ENCODE measurements at regions not wholly inside any gene's neighbourhood (a gene's known extent, or its start where the extent isn't known, plus 50 kb on each side); places are given as distances from the start of the nearest gene placed in this dataset.
"Not testable (repeated sequence)": the region's sequence is repeated elsewhere in the genome, so short reads cannot be mapped to it uniquely, and the experiment has no call there.

DNA sequence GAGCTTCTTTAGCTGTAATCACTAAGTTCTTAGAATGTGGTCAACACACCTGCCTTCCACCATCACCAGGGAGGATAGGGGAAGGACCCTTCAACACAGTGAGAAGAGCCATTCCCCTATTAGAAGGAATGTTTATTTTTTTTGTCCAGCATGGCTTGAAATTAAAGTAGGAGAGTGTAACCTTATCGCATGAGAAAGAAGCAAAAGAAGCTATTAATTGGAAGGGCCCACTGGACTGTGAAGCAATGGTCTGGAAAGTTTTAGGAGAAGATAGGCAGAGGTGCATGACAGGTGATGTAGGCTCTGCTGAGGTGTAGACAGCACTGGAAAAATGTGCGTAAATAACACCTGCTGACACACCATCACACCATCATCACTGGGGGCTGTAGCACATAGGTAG is 1526.0 kb downstream of the MAT2B start:
- DNase-seq: no peak

- DNase-seq: no peak
Observed at GRCh38 chr5:165035520-165035919, 1530.1 kb downstream of the MAT2B start.

GRCh38 chr5:165039748-165040147 is 1534.3 kb downstream of the MAT2B start:
- no peak for DNase-seq

- DNase-seq: not testable (repeated sequence)
Observed at GRCh38 chr5:165045941-165046340, 1540.5 kb downstream of the MAT2B start.

- no peak for DNase-seq
Observed at GRCh38 chr5:165055476-165055875, 1550.1 kb downstream of the MAT2B start.

DNA sequence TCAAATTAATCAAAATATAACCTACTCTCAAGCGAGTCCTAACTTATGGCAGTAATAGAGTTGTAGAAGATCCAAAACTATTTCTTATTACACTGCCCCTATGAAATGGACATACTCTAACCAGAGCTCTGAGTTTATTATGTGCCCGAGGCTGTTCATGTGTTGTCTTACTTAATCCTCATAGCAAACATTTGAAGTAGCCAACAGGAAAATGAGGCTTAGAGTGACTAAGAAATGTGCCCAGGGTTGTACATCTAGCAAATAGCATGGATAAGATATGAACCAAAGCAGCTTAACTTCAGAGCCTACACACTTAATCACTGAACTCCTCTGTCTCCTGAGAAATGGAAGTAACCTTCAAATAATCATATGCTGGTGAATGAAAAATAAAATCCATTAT is 1551.7 kb downstream of the MAT2B start:
- no peak for DNase-seq

GRCh38 chr5:165066751-165067385 is 1561.4 kb downstream of the MAT2B start:
- DNase-seq: no peak

DNA sequence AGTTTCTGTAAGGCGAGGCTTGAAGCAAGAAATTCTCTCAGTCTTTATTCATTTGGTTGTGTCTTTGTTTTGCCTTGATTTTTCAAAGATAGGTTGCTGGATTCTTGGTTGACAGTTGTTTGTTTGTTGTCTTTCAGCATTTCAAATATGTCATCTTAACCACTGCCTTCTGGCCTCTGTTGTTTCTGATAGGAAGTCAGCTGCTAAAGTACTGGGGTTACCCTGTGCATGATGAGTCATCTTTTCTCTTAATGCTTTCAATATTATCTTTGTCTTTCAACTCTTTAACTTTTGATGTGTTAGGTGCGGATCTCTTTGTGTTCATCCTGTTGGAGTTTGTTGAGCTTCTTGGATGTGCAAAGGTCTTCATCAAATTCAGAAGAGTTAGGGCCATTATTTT is 1571.3 kb downstream of the MAT2B start:
- DNase-seq: peak in 1 of 5 experiments; percentile 2

DNA sequence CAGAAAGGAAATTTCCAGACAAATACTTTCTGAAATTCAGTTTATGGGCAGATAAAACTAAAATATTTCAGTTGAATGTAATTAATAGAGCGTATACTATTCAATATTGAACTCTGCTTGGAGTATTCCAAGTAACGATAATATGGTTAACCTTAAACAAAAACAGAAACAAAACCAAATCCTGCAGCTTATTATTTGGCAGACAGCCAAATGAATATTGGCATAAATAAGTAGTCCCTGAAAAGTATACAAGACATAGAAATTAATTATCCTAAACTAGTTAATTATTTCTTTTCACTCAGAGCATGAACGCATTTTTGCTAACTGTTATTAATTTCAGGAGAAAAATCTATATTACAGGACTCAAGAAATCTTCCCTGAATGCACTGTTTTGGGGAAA is 1574.0 kb downstream of the MAT2B start:
- DNase-seq: no peak

GRCh38 chr5:165083394-165083793 is 1578.0 kb downstream of the MAT2B start:
- DNase-seq: no peak

DNA sequence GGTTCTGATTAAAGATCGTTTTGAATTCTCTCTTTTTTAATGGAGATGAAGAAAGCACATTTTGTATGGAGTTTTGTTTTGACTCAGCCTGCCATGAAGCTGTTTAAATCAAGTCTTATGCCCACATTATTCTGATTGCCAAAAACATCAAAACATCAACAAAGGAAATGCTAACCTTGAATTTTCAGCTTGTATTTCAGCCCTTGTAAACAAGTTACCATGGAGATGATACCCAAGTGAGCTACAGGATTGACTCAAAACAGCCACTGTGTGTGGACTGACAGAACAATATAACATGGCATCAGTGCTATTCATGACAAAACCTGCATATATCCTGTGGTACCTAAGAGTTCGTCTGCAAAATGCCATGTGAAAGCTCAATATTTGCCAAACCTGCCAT is 1581.0 kb downstream of the MAT2B start:
- no peak for DNase-seq

DNA sequence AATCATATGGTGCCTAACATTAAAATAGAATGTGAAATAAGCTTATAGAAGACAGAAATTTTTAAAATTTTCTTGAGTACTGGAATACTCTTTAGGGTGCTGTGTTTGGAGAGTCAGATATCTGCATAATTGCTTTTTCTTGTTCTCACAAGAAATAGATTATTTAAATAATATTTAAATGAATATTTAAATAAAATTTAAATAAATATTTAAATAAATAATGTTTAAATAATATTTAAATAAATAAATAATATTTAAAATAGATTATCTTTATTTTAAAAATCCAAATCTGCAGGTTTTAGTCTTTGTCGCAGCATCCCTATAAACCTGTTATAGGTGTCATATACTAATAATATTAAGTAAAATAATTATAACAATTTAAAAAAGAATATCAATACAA is 1589.4 kb downstream of the MAT2B start:
- no peak for DNase-seq

- no peak for DNase-seq
Observed at GRCh38 chr5:165101709-165102108, 1596.3 kb downstream of the MAT2B start.

GRCh38 chr5:165104611-165105010 is 1599.2 kb downstream of the MAT2B start:
- DNase-seq: no peak

- no peak for DNase-seq
Observed at GRCh38 chr5:165108809-165109208, 1603.4 kb downstream of the MAT2B start.

DNA sequence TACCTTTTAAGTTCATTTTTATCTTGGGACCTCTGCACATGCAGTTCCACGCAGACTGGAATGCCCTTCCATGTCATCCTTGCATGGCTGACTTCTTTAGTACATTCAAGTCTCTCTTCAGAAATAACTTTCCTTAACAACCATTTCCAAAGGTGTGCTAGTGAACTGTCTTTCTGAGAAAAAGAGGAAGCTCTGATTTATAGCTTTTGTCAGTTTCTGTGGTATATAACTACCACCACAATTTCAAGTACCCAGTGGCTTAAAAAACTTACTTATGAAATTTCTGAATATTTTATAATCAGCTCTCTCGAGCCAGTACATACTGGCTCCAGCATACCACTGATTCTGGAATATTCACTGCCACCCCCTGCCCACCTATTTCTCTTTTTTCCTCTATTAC is 1613.8 kb downstream of the MAT2B start:
- DNase-seq: no peak

DNA sequence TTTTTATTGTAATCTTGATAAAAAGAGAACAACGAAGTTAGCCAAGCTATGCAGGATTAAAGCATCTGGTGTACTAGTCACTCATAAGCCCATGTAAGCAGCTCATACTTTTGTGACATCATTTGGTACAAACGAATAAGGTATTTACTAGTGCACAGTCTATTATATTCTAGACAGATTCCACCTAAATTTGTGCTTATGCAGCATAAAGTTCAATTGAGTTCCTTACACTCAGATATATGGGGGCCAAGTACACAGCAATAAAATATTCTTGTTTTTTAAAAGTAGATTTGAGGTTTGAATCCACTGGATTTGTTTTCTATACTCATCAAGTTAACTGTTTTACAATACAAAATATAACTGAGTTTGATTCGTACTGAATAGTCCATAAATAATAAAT is 1621.2 kb downstream of the MAT2B start:
- no peak for DNase-seq

GRCh38 chr5:165127941-165128340 is 1622.5 kb downstream of the MAT2B start:
- DNase-seq: no peak

DNA sequence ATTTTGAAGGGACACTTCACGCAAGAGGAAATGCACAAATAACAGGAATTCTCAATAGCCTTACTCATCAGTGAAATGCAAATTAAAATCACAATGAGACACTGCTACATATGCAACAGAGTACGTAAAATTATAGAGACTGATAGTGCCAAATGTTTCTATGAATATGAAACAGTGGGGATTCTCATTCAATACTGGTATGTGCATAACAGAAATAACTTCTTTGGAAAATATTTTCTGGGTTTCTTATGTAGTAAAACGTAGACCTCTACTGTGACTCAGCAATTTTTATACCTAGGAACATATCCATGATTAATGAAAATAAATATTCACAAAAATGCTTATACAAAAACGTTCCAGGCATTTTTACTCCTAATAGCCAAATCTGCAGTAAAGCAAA is 1625.2 kb downstream of the MAT2B start:
- no peak for DNase-seq

DNA sequence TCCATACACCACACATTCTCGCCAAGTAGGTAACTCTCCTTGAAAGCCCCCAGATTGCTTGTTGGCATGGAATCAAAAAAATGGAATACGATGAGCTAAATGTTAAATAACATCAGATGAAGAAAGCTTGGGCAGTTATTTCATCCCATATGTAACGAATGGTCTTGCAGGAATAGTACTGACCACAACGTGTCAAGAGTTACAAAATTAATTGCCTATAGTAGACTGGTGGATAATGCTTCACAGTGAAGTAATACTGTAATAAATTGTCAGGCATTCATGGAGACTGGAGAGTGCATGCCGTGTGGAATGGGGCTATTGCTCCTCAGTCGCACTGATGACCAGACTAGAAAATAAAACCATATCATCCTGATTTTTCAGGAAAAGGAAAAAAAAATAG is 1628.7 kb downstream of the MAT2B start:
- no peak for DNase-seq

GRCh38 chr5:165135565-165135964 is 1630.1 kb downstream of the MAT2B start:
- DNase-seq: no peak

DNA sequence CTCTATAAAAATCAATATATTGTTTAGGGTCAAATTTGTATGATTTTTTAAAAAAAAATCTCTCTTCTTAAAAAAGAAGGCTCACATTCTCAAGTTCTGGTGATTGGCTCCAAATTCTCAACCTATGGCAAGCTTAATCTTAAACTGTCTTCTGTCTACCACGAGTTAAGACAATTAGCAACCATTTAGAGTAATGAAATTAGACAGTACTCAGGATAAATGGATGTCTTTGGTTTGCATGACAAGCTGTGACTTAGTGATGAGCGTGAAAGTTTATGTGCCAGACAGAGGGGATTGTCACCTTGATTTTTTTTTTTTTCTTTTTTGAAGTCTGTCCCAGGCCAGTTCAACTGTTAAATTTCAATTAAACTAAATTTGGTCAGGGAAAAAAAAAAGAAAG is 1632.3 kb downstream of the MAT2B start:
- DNase-seq: no peak

GRCh38 chr5:165138236-165138635 is 1632.8 kb downstream of the MAT2B start:
- no peak for DNase-seq

DNA sequence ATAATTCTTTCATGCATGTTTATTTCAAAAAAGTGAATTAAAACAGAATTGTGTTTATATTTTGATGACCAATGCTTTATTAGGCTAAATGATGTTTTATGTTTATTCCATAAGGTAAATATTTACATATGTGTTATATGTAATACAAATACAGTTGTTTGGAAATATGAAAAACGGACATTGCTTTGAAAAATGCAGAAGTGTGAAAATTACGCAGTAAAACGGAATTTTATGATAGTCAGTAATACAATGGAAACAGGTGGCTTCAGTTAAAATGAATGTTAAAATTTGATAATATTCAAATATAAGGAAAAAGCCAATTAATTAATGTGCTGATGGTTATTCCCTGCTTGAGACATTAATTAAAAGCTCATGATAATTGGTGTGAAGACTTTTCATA is 1633.8 kb downstream of the MAT2B start:
- DNase-seq: no peak

- no peak for DNase-seq
Observed at GRCh38 chr5:165139721-165140120, 1634.3 kb downstream of the MAT2B start.

GRCh38 chr5:165143741-165144140 is 1638.3 kb downstream of the MAT2B start:
- DNase-seq: no peak

Data from T-helper 2 cell (primary cell).